HG03469 (cell line): ENCODE measurements at regions not wholly inside any gene's neighbourhood (a gene's known extent, or its start where the extent isn't known, plus 50 kb on each side); places are given as distances from the start of the nearest gene placed in this dataset.

Source experiments
- ATAC-seq: cut with Tn5 transposase; IDR thresholded peaks from one replicate; pipeline ENCODE4 v1.9.1; 2021; ENCODE audit warnings: mild to moderate bottlenecking, moderate library complexity, moderate number of reproducible peaks; ENCODE audit not compliant: unreplicated experiment

DNA sequence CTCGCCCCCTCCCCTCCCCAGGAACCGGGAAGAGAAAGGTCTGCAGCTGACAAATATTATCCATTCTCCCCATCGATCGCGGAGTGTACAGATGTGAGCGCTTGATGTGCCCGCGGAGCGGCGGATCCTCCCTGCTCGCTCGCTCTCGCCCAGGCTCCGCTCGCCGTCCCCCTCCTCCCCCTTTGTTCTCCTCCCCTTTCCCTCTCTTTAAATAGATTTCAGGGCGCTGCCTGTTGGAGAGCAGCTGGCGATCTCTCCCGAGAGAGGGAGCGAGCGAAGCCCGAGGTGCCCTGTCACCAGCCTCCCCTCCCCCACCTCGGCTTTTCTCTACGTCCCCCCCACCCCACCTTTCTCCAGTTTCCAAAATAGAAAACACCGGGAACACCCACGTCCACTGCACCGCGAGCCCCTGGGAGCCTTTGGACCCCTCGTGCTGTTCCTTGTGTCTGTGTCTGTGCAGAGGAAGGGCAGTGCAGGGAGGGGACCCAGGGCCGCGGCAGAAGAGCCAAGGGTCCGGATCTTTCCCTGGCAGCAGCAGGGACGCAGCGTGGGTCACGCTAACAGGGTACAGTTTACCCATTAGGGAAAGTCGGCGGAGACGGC, 56.6 kb upstream of the BCOR start:
- ATAC-seq: no peak

- no peak for ATAC-seq
Observed at GRCh38 chrX:40153345-40154249, 55.8 kb upstream of the BCOR start.

GRCh38 chrX:40152741-40153344, 55.1 kb upstream of the BCOR start:
- no peak for ATAC-seq

DNA sequence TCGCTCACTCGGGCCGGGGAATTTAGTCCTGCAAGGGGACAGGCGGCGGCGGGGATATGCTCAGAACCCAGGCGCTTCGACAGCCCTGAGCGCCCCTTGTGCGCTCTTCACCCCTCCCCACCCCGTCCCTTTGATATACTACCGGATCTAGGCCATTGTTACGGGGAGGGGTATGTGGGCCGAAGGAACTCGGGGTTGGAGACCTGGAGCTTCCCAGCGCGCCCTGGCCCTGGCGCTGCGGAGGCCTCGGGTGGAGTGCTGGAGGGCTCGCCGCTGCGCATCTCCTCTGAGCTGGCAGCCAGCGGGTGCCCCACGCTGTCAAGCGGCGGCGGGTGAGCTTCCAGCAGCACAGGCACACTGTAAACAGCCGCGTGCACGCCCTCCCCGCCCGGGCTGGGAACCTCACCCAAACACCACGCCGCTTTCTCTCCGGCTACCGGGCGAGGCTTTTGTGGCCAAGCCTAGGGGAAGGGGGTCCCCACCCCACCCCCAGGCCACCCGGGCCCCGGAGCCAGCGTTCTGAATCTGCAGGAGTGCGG, 54.5 kb upstream of the BCOR start:
- ATAC-seq: no peak

- no peak for ATAC-seq
Observed at GRCh38 chrX:40151211-40152172, 53.7 kb upstream of the BCOR start.

- ATAC-seq: no peak
Observed at GRCh38 chrX:40150503-40150902, 52.7 kb upstream of the BCOR start.

DNA sequence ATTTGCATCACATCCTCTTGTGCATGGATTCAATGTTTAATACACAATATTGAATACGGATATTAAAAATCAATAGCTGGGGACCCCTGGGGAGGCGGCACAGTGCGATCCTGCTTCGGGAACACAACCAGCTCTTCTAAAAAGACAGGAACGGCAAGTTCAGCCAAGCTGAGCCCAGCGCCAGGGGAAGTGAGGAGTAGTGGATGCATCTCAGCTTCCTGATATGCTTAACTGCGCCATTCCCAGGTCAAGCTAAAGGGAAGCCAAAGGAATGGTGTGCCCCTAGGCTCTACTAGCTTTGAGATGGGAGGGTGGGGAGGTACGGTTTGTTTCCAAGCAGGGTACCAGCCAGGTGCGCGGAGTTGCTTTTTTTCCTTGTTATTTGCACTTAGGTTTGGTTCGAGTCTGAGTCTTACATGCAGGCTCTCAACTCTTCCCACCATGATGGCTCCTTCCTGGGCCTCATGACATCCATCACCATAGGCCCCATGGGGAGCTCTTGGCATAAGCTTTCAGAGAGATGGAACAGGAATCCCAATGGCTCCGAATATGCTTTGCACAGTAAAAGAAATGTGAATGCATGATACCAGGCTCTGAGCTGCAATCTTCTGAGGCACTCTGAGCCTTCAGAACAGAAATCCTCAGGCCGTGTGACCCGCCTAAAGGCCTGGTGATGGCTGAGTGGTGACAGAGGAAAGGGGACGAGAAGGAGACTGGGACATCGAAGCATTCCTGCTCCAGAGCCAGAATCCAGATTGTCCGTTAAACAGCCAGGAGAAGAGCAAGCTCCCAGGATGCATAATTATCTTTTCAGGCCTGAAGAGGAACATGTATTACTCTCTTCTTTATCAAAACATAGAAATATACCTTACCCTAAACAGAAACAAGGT, 51.8 kb upstream of the BCOR start:
- no peak for ATAC-seq

GRCh38 chrX:40148385-40149285, 50.9 kb upstream of the BCOR start:
- no peak for ATAC-seq

DNA sequence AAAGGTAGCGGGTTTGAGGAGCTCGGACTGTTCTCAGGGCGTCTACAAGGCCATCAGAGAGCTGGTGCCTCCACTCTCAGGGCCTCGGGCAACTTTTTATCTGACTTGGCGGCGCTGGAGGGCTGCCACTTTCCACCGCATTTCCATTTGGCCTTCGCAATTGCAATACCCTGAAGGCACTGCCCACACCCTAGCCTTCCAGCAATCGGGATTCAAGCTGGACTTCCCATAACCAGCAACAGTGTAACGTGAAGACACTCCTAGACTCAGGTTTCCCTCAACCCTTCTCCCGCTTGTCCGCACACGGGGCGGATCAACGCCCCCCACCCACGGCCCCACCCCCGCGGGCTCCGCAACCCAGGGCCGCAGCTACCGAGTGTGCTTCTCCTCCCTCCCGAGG, 50.2 kb upstream of the BCOR start:
- no peak for ATAC-seq
